CD8-positive, alpha-beta memory T cell (primary cell): ENCODE measurements at regions not wholly inside any gene's neighbourhood (a gene's known extent, or its start where the extent isn't known, plus 50 kb on each side); places are given as distances from the start of the nearest gene placed in this dataset.

Experiments
- CTCF ChIA-PET: fragments of 350-600 bp; sonication (Branson Sonifier 250); formaldehyde crosslinking; loops from one replicate; lab custom pipeline; 2021; ENCODE audit warnings: antibody characterized with exemption; lab: Charles Lee
- POLR2A ChIA-PET: fragments of 350-600 bp; sonication (Branson Sonifier 250); formaldehyde crosslinking; loops from one replicate; lab custom pipeline; 2021; ENCODE audit warnings: antibody characterized with exemption; lab: Charles Lee
- DNase-seq, 5 donors: peaks; one replicate each; pipeline versions ENCODE4 v3.0.0 to v3.0.0-alpha.2; 2020 to 2022; ENCODE audit warnings: mixed read lengths in 1 of 5
- H3K27ac ChIP-seq: one replicate; pipeline ENCODE4 v1.7.0; 2013; ENCODE audit warnings: low read depth, mild to moderate bottlenecking, low read length, moderate library complexity
- H3K27me3 ChIP-seq: 2 replicates; pipeline ENCODE4 v1.7.0; 2013; ENCODE audit warnings: low read length, mild to moderate bottlenecking; ENCODE audit not compliant: insufficient read depth, poor library complexity, severe bottlenecking
- H3K36me3 ChIP-seq: 2 replicates; pipeline ENCODE4 v1.7.0; 2013; ENCODE audit warnings: mild to moderate bottlenecking, low read length, moderate library complexity; ENCODE audit not compliant: insufficient read depth
- H3K4me1 ChIP-seq: 2 replicates; pipeline ENCODE4 v1.7.0; 2013; ENCODE audit warnings: mild to moderate bottlenecking, low read length, moderate library complexity; ENCODE audit not compliant: insufficient read depth
- H3K4me3 ChIP-seq: 2 replicates; pipeline ENCODE4 v1.7.0; 2013; ENCODE audit warnings: mild to moderate bottlenecking, low read length
- H3K9me3 ChIP-seq: 2 replicates; pipeline ENCODE4 v1.7.0; 2013; ENCODE audit warnings: mild to moderate bottlenecking, low read length
- H3K27ac Mint-ChIP-seq, 8 donors: one replicate each; pipeline ENCODE4 v1.8.0; 2020 to 2021; ENCODE audit warnings: mixed read lengths in 8 of 8, mild to moderate bottlenecking in 6 of 8, inconsistent platforms in 3 of 8, moderate library complexity in 3 of 8
- H3K27me3 Mint-ChIP-seq, 2 donors: one replicate each; pipeline ENCODE4 v1.8.0; 2020 to 2021; ENCODE audit warnings: mixed read lengths in 2 of 2, mild to moderate bottlenecking in 1 of 2, moderate library complexity in 1 of 2
- H3K36me3 Mint-ChIP-seq, 3 donors: one replicate each; pipeline ENCODE4 v1.8.0; 2020 to 2021; ENCODE audit warnings: mixed read lengths in 3 of 3, inconsistent platforms in 1 of 3, mild to moderate bottlenecking in 1 of 3
- H3K4me1 Mint-ChIP-seq, 3 donors: one replicate each; pipeline ENCODE4 v1.8.0; 2020 to 2021; ENCODE audit warnings: mixed read lengths in 3 of 3, inconsistent platforms in 1 of 3, mild to moderate bottlenecking in 1 of 3
- H3K4me3 Mint-ChIP-seq, 7 donors: one replicate each; pipeline ENCODE4 v1.8.0; 2020 to 2021; ENCODE audit warnings: mixed read lengths in 7 of 7, mild to moderate bottlenecking in 6 of 7, moderate library complexity in 4 of 7, inconsistent platforms in 2 of 7
- H3K9me3 Mint-ChIP-seq, 5 donors: one replicate each; pipeline ENCODE4 v1.8.0; 2020 to 2022; ENCODE audit warnings: mixed read lengths in 5 of 5, mild to moderate bottlenecking in 3 of 5, moderate library complexity in 2 of 5, inconsistent platforms in 1 of 5

DNA sequence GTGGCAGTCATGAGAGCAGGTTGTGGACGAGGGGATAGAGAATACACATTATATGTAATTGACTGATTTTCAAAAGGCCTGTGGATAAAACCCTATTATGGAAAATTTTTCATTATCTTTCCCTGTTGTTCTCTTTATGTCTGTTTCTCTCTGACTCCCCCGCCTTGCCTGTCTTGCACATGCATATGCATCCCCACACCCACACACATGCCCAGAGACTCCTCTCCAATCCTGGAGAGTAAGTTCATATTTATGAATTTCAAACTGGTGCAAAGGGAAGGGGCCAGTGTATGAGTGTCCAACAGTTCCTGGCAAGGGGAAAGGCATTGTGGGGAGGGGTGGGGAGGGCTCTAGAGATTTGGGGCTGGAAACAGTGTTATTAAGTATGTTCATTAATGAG is 60.8 kb upstream of the ARHGAP36 start:
- Histone ChIP-seq H3K27me3 (no peaks in the 10 kb centered on the region), H3K4me1 (no peaks in the 10 kb centered on the region), H3K36me3 (no peaks in the 10 kb centered on the region), H3K9me3 (no peaks in the 10 kb centered on the region), H3K4me3 (no peak overlapping the region), H3K27ac (no peak overlapping the region)
- H3K4me1 Mint-ChIP-seq = no peaks in the 10 kb centered on the region
- ChIA-PET CTCF (no interaction called here), POLR2A (no interaction called here)
- H3K27ac Mint-ChIP-seq = no peak overlapping the region
- H3K9me3 Mint-ChIP-seq = no peaks in the 10 kb centered on the region
- DNase-seq = no peak
- H3K36me3 Mint-ChIP-seq = no peaks in the 10 kb centered on the region
- no peak overlapping the region for H3K4me3 Mint-ChIP-seq
- H3K27me3 Mint-ChIP-seq = peaks cover 4 to 13% of the 10 kb centered on the region in 2 donors

DNA sequence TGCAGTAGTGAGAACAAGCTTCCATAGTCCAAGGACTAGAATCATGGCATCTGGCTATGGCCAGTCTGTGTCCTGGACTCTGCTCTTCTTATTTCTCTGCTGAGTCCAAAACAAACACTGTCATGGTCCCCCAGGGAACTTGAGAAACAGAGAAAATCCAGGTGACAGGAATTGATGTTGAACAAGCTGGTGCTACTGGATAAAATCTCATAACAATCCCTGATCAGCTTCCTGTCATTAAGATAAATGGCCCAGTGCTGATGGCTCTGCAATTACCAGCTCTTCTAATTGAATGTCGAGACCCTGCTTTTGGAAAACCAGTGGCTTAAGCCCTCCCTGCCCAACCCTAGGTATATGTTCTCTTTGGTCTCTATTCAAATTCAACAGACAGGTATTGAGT is 58.8 kb upstream of the ARHGAP36 start:
- Mint-ChIP-seq H3K9me3 (peaks cover 0 to 3% (median 0%) of the 10 kb centered on the region in 5 donors), H3K4me1 (no peaks in the 10 kb centered on the region), H3K27ac (no peak overlapping the region), H3K4me3 (no peak overlapping the region), H3K27me3 (peaks cover 0 to 11% of the 10 kb centered on the region in 2 donors), H3K36me3 (no peaks in the 10 kb centered on the region)
- no peak for DNase-seq
- Histone ChIP-seq H3K27me3 (no peaks in the 10 kb centered on the region), H3K4me1 (no peaks in the 10 kb centered on the region), H3K9me3 (no peaks in the 10 kb centered on the region), H3K27ac (no peak overlapping the region), H3K36me3 (no peaks in the 10 kb centered on the region), H3K4me3 (no peak overlapping the region)
- ChIA-PET CTCF (no interaction called here), POLR2A (no interaction called here)
